HG02798 (cell line): ENCODE measurements at regions not wholly inside any gene's neighbourhood (a gene's known extent, or its start where the extent isn't known, plus 50 kb on each side); places are given as distances from the start of the nearest gene placed in this dataset.
"Not testable (repeated sequence)": the region's sequence is repeated elsewhere in the genome, so short reads cannot be mapped to it uniquely, and the experiment has no call there.

ENCODE experiments used
- ATAC-seq: cut with Tn5 transposase; IDR thresholded peaks from one replicate; pipeline ENCODE4 v1.9.1; 2021; ENCODE audit warnings: mild to moderate bottlenecking; ENCODE audit not compliant: unreplicated experiment, poor library complexity

GRCh38 chr3:22443571-22444233 is 692.7 kb upstream of the ZNF385D start:
- ATAC-seq, result no peak

- not testable (repeated sequence) for ATAC-seq
Measured at GRCh38 chr3:22445336-22445735, 694.3 kb upstream of the ZNF385D start.

GRCh38 chr3:22450786-22451400 is 699.9 kb upstream of the ZNF385D start:
- ATAC-seq, result no peak

- no peak for ATAC-seq
Measured at GRCh38 chr3:22451501-22451900, 700.5 kb upstream of the ZNF385D start.

GRCh38 chr3:22453906-22454535 is 703.0 kb upstream of the ZNF385D start:
- ATAC-seq, result no peak

GRCh38 chr3:22469995-22470394 is 719.0 kb upstream of the ZNF385D start:
- ATAC-seq, result no peak

GRCh38 chr3:22471557-22471956 is 720.5 kb upstream of the ZNF385D start:
- no peak for ATAC-seq

GRCh38 chr3:22474706-22475445 is 723.9 kb upstream of the ZNF385D start:
- no peak for ATAC-seq

- no peak for ATAC-seq
Measured at GRCh38 chr3:22475665-22476240, 724.7 kb upstream of the ZNF385D start.

GRCh38 chr3:22476976-22477375 is 726.0 kb upstream of the ZNF385D start:
- no peak for ATAC-seq

GRCh38 chr3:22485954-22486353 is 717.2 kb upstream of the UBE2E2 start:
- no peak for ATAC-seq

GRCh38 chr3:22490747-22491146 is 712.4 kb upstream of the UBE2E2 start:
- ATAC-seq, result no peak

GRCh38 chr3:22491344-22491743 is 711.8 kb upstream of the UBE2E2 start:
- no peak for ATAC-seq

GRCh38 chr3:22492342-22492741 is 710.8 kb upstream of the UBE2E2 start:
- no peak for ATAC-seq

- no peak for ATAC-seq
Measured at GRCh38 chr3:22495241-22495640, 707.9 kb upstream of the UBE2E2 start.

- ATAC-seq, result no peak
Measured at GRCh38 chr3:22495791-22496190, 707.3 kb upstream of the UBE2E2 start.

- no peak for ATAC-seq
Measured at GRCh38 chr3:22496641-22497040, 706.5 kb upstream of the UBE2E2 start.

- ATAC-seq, result no peak
Measured at GRCh38 chr3:22506871-22507270, 696.3 kb upstream of the UBE2E2 start.

GRCh38 chr3:22507709-22508108 is 695.4 kb upstream of the UBE2E2 start:
- ATAC-seq, result no peak

- ATAC-seq, result no peak
Measured at GRCh38 chr3:22523925-22524324, 679.2 kb upstream of the UBE2E2 start.
